ENCODE measurements at regions not wholly inside any gene's neighbourhood (a gene's known extent, or its start where the extent isn't known, plus 50 kb on each side); places are given as distances from the start of the nearest gene placed in this dataset.

DNA sequence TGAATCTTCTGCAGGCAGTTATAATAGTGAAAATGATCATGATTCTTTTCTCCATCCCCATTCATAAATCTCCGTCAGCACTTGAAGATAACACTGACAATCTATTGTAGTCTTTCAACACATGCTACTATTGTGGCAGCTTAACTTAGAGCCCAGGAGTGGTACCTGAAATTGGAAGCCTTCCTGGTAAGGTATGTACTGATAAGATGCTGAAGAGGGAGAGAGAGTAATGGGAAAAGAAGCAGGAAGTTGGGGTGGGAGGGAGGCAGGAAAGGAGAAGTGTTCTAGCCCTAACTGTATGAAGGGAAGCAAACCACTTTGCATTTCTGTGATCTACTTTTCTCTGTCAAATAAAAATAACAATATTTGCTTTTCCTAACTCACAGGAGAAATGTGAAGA is 197.4 kb upstream of the RORA start:
- DNase-seq (ENCODE audit: extremely low spot score, insufficient read length, low read depth) = no peak
- FAIRE-seq = no peak

- FAIRE-seq = no peak
Observed at GRCh38 chr15:61425934-61426333, 196.8 kb upstream of the RORA start.

DNA sequence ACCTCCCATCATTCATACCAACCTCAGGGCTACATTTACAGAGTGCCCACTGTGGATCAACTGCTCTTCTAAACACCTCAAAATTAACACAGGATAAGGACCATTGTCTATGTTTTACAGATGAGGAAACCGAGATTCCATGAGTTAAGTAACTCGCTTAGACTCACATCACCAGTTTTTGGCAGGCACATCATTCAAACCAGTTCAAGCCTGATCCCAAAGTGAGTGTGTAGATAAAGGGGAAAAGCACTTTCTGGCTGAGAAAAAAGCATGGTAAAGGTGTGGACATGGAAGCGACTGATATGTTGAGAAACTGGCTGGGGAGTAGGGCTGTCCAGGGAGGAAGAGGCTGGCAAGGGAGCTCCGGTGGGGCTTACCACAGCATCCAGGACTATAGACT is 193.7 kb upstream of the RORA start:
- FAIRE-seq (no peak), DNase-seq (ENCODE audit: extremely low spot score, insufficient read length, low read depth) (no peak)

More at GRCh38 chr15:61425934-61426333, 196.8 kb upstream of the RORA start:
- no peak for DNase-seq (ENCODE audit: extremely low spot score, insufficient read length, low read depth)

- FAIRE-seq = no peak
- DNase-seq (ENCODE audit: extremely low spot score, insufficient read length, low read depth) = no peak
Observed at GRCh38 chr15:61421938-61422337, 192.8 kb upstream of the RORA start.

- FAIRE-seq (no peak), DNase-seq (ENCODE audit: extremely low spot score, insufficient read length, low read depth) (no peak)
Observed at GRCh38 chr15:61421470-61421869, 192.4 kb upstream of the RORA start.

- DNase-seq (ENCODE audit: extremely low spot score, insufficient read length, low read depth) = no peak
- no peak for FAIRE-seq
Observed at GRCh38 chr15:61420546-61420945, 191.4 kb upstream of the RORA start.

DNA sequence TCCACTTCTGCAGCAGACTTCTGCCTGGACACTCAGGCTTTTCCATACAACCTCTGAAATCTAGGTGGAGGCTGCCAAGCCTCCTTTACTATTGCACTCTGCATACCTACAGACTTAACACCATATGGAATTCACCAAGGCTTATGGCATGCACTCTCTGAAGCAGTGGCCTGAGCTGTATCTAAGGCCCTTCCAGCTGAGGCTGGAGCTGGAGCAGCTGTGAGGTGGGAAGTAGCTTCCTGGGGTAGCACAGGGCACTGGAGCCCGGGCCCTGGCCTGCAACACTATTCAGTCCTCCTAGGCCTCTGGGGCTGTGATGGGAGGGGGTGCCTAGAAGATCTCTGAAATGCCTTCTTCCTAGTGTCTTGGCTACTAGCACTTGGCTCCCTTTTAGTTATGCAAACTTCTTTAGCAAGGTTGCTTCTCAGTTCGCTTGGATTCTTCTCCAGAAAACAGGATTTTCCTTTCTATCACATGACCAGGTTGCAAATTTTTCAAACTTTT is 186.6 kb upstream of the RORA start:
- no peak for FAIRE-seq
- no peak for DNase-seq (ENCODE audit: extremely low spot score, insufficient read length, low read depth)

- no peak for DNase-seq (ENCODE audit: extremely low spot score, insufficient read length, low read depth)
- FAIRE-seq = no peak
Observed at GRCh38 chr15:61411902-61412510, 182.9 kb upstream of the RORA start.

- no peak for FAIRE-seq
Observed at GRCh38 chr15:61410662-61411061, 181.6 kb upstream of the RORA start.

DNA sequence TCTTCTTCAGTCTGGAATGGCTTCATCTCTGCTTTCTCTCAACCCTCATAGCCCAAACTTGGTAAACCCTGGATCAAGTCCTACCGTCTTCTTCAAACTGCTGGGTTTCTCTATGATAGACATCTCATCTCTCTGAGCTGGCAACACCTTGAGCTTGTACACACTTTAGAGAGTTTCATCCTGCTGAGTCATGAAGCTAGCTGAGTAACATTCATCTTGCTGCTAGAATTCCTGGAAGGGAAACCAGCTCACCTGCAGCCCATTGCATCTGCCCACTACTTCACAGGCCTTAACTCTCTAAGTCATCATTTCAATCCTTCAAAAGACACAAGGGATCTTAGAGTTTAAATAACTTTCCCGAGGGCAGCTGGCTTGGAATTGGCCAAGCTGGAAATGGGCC is 175.5 kb upstream of the RORA start:
- FAIRE-seq (no peak), DNase-seq (ENCODE audit: extremely low spot score, insufficient read length, low read depth) (no peak)

More at GRCh38 chr15:61410662-61411061, 181.6 kb upstream of the RORA start:
- no peak for DNase-seq (ENCODE audit: extremely low spot score, insufficient read length, low read depth)

- FAIRE-seq (no peak), DNase-seq (ENCODE audit: extremely low spot score, insufficient read length, low read depth) (no peak)
Observed at GRCh38 chr15:61403884-61404283, 174.8 kb upstream of the RORA start.

- FAIRE-seq (no peak), DNase-seq (ENCODE audit: extremely low spot score, insufficient read length, low read depth) (no peak)
Observed at GRCh38 chr15:61401903-61402698, 173.0 kb upstream of the RORA start.

- no peak for FAIRE-seq
- no peak for DNase-seq (ENCODE audit: extremely low spot score, insufficient read length, low read depth)
Observed at GRCh38 chr15:61398310-61398709, 169.2 kb upstream of the RORA start.

DNA sequence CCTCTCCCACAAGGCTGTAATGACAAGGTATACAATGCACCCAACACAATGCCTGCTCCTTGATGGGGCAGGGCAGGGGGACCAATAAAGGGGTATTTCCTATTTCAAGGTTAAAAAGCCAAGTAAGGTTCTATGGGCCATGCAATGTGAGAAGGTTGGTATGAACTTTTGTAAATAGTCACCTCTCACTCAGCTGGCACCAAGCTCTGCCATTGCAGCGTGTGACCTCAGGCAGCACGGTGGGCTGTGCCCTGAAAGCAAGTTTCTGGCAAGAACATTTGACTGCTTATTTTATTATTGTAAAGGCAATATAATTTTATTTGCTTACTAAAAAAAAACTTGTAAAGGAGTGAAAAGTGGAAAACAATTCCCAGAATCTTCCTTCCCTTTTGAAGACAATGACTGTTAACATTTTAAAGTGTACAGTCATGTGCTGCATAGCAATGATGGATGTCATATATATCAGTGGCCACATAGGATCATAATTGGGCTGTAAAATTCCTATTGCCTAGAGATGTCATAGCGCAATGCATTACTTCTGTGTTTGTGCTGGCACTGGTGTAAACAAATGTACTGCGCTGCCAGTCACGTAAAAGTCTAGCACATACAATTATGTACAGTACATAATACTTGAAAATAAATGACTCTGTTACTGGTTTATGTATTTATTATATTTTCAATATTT is 167.3 kb upstream of the RORA start:
- FAIRE-seq (no peak), DNase-seq (ENCODE audit: extremely low spot score, insufficient read length, low read depth) (no peak)

- FAIRE-seq (no peak), DNase-seq (ENCODE audit: extremely low spot score, insufficient read length, low read depth) (no peak)
Observed at GRCh38 chr15:61393949-61394348, 164.8 kb upstream of the RORA start.

- no peak for DNase-seq (ENCODE audit: extremely low spot score, insufficient read length, low read depth)
- no peak for FAIRE-seq
Observed at GRCh38 chr15:61393524-61393923, 164.4 kb upstream of the RORA start.

- DNase-seq (ENCODE audit: extremely low spot score, insufficient read length, low read depth) (no peak), FAIRE-seq (peak; percentile 21)
Observed at GRCh38 chr15:61390138-61390537, 161.0 kb upstream of the RORA start.

DNA sequence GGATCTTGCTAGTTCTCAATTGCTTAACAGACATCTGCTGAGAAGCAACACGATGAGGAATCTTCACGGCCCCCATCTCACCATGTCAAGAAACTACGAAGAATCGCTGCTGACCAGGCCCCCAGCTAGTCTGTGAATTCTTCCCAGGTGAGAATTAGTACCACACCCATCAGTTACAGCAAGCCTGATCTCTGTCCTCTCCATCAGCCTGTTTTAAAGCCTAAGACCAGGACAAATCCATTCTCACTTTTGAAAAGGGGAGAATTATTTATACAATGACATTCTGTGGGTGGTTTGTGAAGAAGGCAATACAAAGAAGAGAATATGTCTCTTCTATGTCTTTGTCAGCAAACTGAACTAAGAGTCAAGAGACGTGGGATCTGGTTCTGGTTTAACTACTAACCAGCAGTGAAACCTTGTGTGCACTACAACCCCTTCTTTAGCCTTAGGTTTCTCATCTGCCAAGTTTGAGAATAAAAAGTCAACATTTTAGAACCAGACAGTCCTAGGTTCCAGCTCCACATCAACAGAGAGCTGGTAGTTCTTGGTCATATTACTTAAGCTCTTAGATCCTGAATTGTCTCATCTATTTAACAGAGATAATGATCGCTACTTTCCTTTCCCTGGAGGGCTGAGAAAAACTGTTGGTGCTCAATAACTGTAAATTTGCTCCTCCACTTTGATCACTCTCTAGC is 160.4 kb upstream of the RORA start:
- DNase-seq (ENCODE audit: extremely low spot score, insufficient read length, low read depth) = no peak
- no peak for FAIRE-seq

GRCh38 chr15:61387675-61388074 is 158.6 kb upstream of the RORA start:
- FAIRE-seq = no peak

GRCh38 chr15:61383421-61383820 is 154.3 kb upstream of the RORA start:
- DNase-seq (ENCODE audit: extremely low spot score, insufficient read length, low read depth) = no peak
- no peak for FAIRE-seq

More at GRCh38 chr15:61387675-61388074, 158.6 kb upstream of the RORA start:
- DNase-seq (ENCODE audit: extremely low spot score, insufficient read length, low read depth) = no peak

Measured in GM18507 (cell line).